ENCODE measurements at regions not wholly inside any gene's neighbourhood (a gene's known extent, or its start where the extent isn't known, plus 50 kb on each side); places are given as distances from the start of the nearest gene placed in this dataset.
"Not testable (repeated sequence)": the region's sequence is repeated elsewhere in the genome, so short reads cannot be mapped to it uniquely, and the experiment has no call there.

GRCh38 chr7:36039671-36040070 is 113.4 kb upstream of the EEPD1 start:
- DNase-seq: no peak

- no peak for DNase-seq
These were observed 112.4 kb upstream of the EEPD1 start for GRCh38 chr7:36040679-36041078.

- DNase-seq: no peak
These were observed 108.8 kb upstream of the EEPD1 start for GRCh38 chr7:36044101-36044892.

- DNase-seq: no peak
These were observed 107.7 kb upstream of the EEPD1 start for GRCh38 chr7:36045326-36045725.

- DNase-seq: no peak
These were observed 107.2 kb upstream of the EEPD1 start for GRCh38 chr7:36045830-36046341.

GRCh38 chr7:36047091-36047658 is 105.9 kb upstream of the EEPD1 start:
- DNase-seq: no peak

GRCh38 chr7:36048141-36048901 is 104.7 kb upstream of the EEPD1 start:
- no peak for DNase-seq

GRCh38 chr7:36048902-36049240 is 104.2 kb upstream of the EEPD1 start:
- DNase-seq: no peak

- no peak for DNase-seq
These were observed 101.6 kb upstream of the EEPD1 start for GRCh38 chr7:36051501-36051900.

GRCh38 chr7:36053589-36053988 is 99.5 kb upstream of the EEPD1 start:
- DNase-seq: no peak

GRCh38 chr7:36054637-36055036 is 98.4 kb upstream of the EEPD1 start:
- no peak for DNase-seq

- DNase-seq: no peak
These were observed 97.8 kb upstream of the EEPD1 start for GRCh38 chr7:36055207-36055606.

- no peak for DNase-seq
These were observed 95.7 kb upstream of the EEPD1 start for GRCh38 chr7:36057323-36057722.

- no peak for DNase-seq
These were observed 94.9 kb upstream of the EEPD1 start for GRCh38 chr7:36058020-36058592.

- DNase-seq: not testable (repeated sequence)
These were observed 92.7 kb upstream of the EEPD1 start for GRCh38 chr7:36060388-36060787.

GRCh38 chr7:36062154-36062815 is 90.8 kb upstream of the EEPD1 start:
- no peak for DNase-seq

GRCh38 chr7:36064676-36065075 is 88.4 kb upstream of the EEPD1 start:
- DNase-seq: no peak

- DNase-seq: not testable (repeated sequence)
These were observed 87.3 kb upstream of the EEPD1 start for GRCh38 chr7:36065563-36066342.

GRCh38 chr7:36066343-36066664 is 86.8 kb upstream of the EEPD1 start:
- no peak for DNase-seq

- no peak for DNase-seq
These were observed 82.8 kb upstream of the EEPD1 start for GRCh38 chr7:36070230-36070629.

- no peak for DNase-seq
These were observed 81.4 kb upstream of the EEPD1 start for GRCh38 chr7:36071605-36072004.

GRCh38 chr7:36072620-36073019 is 80.4 kb upstream of the EEPD1 start:
- no peak for DNase-seq
